HG03064 (cell line): ENCODE measurements at regions not wholly inside any gene's neighbourhood (a gene's known extent, or its start where the extent isn't known, plus 50 kb on each side); places are given as distances from the start of the nearest gene placed in this dataset.

Source experiments
- ATAC-seq: cut with Tn5 transposase; IDR thresholded peaks from one replicate; pipeline ENCODE4 v1.9.1; 2021; ENCODE audit warnings: low read depth; ENCODE audit not compliant: unreplicated experiment

DNA sequence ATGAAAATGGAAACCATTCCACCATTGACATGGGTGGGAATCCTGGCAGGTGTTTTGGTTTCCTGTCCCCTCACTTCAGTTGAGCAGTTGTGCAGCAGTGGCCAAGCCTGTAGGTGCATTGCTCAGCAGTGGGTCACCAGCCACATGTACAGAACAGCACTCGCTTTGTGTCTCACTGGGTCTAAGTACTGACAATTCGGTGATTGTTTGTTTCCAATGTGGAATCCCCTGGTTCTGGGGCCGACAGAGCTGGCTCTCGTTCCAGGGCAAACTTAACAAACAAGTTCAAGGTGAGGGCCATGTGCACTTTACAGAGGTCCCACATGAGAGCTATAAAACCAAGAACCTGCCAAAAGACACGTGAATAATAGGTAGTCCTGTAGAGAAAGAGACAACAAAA, 54.1 kb upstream of the SPATA13 start:
- ATAC-seq: no peak

DNA sequence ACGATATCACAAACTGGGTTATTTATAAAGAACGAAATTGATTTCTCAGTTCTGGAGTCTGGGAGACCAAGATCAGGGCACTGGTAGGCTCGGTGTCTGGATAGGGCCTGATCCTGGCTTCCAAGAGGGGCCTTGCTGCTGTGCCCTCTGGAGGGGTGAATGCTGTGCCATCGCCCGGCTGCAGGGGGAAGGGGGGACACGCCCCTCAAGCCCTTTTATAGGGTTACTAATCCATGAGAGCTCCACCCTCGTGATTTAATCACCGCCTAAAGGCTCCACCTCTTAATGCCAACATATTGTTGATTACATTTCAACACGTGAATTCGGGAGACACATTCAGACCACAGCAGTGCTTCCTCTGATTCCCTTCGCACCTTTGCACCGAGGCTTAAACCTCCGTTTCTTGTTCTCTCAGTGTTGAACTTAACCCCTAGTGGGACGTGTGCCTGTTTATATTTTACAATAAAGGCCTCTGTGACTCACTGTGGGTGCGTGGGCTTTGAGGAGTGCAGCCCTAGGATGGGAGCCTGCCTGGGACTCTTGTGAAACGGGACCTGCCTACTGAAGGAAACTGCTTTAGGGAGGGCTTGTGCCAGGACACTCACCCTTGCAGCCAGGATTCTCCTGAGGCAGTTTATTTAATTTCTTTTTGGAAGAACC, 52.4 kb upstream of the SPATA13 start:
- ATAC-seq: no peak

DNA sequence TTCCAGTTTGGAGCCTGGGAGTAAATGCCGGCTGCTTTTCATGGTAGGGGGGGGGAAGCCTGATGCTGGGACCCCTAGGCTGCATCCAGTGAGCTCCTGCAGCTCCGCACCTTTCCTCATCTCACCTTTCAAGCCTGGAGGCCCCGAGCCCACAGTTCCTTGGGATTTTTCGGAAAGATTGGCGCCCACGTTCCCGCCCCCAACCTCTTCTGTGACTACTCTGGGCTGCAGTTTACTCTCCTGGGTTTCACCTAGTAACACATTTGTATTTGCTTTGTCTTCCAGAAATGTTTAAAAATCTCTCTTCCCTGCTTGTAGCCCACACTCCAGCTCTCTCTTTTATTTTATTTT, 51.9 kb upstream of the SPATA13 start:
- ATAC-seq: no peak

DNA sequence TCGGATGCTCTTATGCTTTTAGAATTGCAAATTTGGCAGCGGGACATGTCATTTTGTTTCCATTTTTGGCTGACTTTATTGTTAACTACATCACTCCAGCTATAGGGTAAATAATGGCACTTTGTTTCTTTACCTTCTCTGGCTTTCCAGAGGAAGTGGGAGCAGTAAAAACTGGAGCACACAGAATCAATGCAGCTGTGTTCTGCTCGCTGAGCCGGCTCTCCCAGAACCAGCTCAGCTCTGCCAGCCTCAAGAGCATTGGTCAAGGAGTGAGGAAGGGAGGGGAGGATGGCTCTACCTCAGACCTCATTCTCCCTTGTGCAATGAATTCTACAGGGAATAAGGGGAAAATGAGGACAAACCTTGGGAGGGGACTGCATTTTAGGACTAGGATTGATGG, 50.5 kb upstream of the SPATA13 start:
- ATAC-seq: no peak
